Adrenal gland (tissue), 9 donors: ENCODE measurements at regions not wholly inside any gene's neighbourhood (a gene's known extent, or its start where the extent isn't known, plus 50 kb on each side); places are given as distances from the start of the nearest gene placed in this dataset.

Experiments used
- DNase-seq, 7 donors: peaks; one replicate each; pipeline ENCODE4 v3.0.0-alpha.2; 2019 to 2020
- H3K27ac ChIP-seq, 5 donors: fragments of 200-600 bp; sonication (generic) in 4 of 5; 1 replicate in 3 of 5; 2 replicates in 2 of 5; pipeline versions ENCODE4 v1.5.1 to v1.8.0; 2016 to 2020; ENCODE audit warnings: mild to moderate bottlenecking in 1 of 5
- H3K27me3 ChIP-seq: fragments of 200-600 bp; 2 replicates; pipeline ENCODE4 v1.8.0; 2021
- H3K36me3 ChIP-seq, 2 donors: fragments of 200-600 bp; replicated peaks in 1 of 2; 1 replicate in 1 of 2; 2 replicates in 1 of 2; pipeline versions ENCODE4 v1.5.1 to v1.8.0; 2018 to 2022
- H3K4me1 ChIP-seq, 2 donors: fragments of 200-600 bp; replicated peaks in 1 of 2; 1 replicate in 1 of 2; 2 replicates in 1 of 2; pipeline versions ENCODE4 v1.5.1 to v1.8.0; 2018 to 2021
- H3K4me3 ChIP-seq, 4 donors: fragments of 200-600 bp; sonication (generic) in 3 of 4; one replicate each; pipeline ENCODE4 v1.5.1; 2016 to 2018
- H3K9me3 ChIP-seq, 3 donors: fragments of 200-600 bp; sonication (generic) in 1 of 3; replicated peaks in 1 of 3; 1 replicate in 2 of 3; 2 replicates in 1 of 3; pipeline versions ENCODE4 v1.5.1 to v1.8.0; 2016 to 2021
- CTCF ChIP-seq, 6 experiments: fragments of 450-650 bp in 4 of 6; fragments of 200-600 bp in 2 of 6; sonication (generic) in 1 of 6; IDR thresholded peaks; 1 replicate in 5 of 6; 2 replicates in 1 of 6; pipeline versions ENCODE4 v1.5.1 to v1.8.0; 2016 to 2021; ENCODE audit warnings: antibody characterized with exemption in 6 of 6, mild to moderate bottlenecking in 2 of 6, moderate library complexity in 1 of 6
- POLR2A ChIP-seq, 2 donors: fragments of 450-650 bp; IDR thresholded peaks; one replicate each; pipeline ENCODE4 v1.6.1; 2017; ENCODE audit warnings: antibody characterized with exemption in 2 of 2, mild to moderate bottlenecking in 2 of 2, moderate library complexity in 1 of 2
- WGBS, 4 donors: extraction: QIAGEN DNeasy Blood & Tissue Kit in 2 of 4; methylation state at CpG; one replicate each; pipeline versions ENCODE4 v1.1.5 to v1.1.7; 2013 to 2017; 5-methylcytosine and 5-hydroxymethylcytosine counted together
- intact Hi-C, 2 donors: fragments of 100-400 bp; cut with DNase I; formaldehyde crosslinking; loops; one replicate each; pipeline versions ENCODE4 v1.14.1 to v1.15.0; 2022 to 2023
- donor health status: healthy with polysubstance abuse.
- donor health status: Bipolar disorder and iron deficiency.
- donor health status: DM: yes; HTN: yes; CAD: no.
- donor health status: DM: no; HTN: no; CAD: no.
- donor health status: DM: no; HTN: no; CAD: no.

GRCh38 chr12:66965621-66966020, 286.7 kb upstream of the GRIP1 start:
- no peaks in the 10 kb centered on the region for H3K9me3 ChIP-seq
- intact Hi-C loops: no loop called here
- H3K36me3 ChIP-seq: no peaks in the 10 kb centered on the region
- H3K4me1 ChIP-seq: no peaks in the 10 kb centered on the region
- H3K27me3 ChIP-seq: no peaks in the 10 kb centered on the region
- H3K4me3 ChIP-seq: no peak overlapping the region
- TF ChIP-seq CTCF (IDR thresholded peaks at IDR 0.05): no peak
- TF ChIP-seq POLR2A (IDR thresholded peaks at IDR 0.05): no peak
- no peak overlapping the region for H3K27ac ChIP-seq
- 62 to 88% (median 69%) methylated on average over 1 of the region's 1 CpG for WGBS, 4 donors
- DNase-seq: no peak

- Histone ChIP-seq H3K36me3 (no peaks in the 10 kb centered on the region), H3K27me3 (no peaks in the 10 kb centered on the region), H3K4me3 (no peak overlapping the region), H3K27ac (no peak overlapping the region), H3K4me1 (no peaks in the 10 kb centered on the region), H3K9me3 (no peaks in the 10 kb centered on the region)
- no peak for DNase-seq
- TF ChIP-seq CTCF (IDR thresholded peaks at IDR 0.05) (no peak), POLR2A (IDR thresholded peaks at IDR 0.05) (no peak)
- 82 to 90% (median 88%) methylated on average over 5 of the region's 5 CpGs for WGBS, 4 donors
- intact Hi-C loops: no loop called here
These were observed 292.9 kb upstream of the GRIP1 start for GRCh38 chr12:66971816-66972215.

GRCh38 chr12:66976526-66976925, 292.6 kb upstream of the CAND1 start:
- Histone ChIP-seq H3K4me1 (no peaks in the 10 kb centered on the region), H3K27me3 (no peaks in the 10 kb centered on the region), H3K27ac (no peak overlapping the region), H3K4me3 (no peak overlapping the region), H3K9me3 (no peaks in the 10 kb centered on the region), H3K36me3 (no peaks in the 10 kb centered on the region)
- TF ChIP-seq POLR2A (IDR thresholded peaks at IDR 0.05) (no peak), CTCF (IDR thresholded peaks at IDR 0.05) (no peak)
- DNase-seq: no peak
- intact Hi-C loops: no loop called here

- Histone ChIP-seq H3K36me3 (no peaks in the 10 kb centered on the region), H3K27ac (no peak overlapping the region), H3K9me3 (no peaks in the 10 kb centered on the region), H3K4me3 (no peak overlapping the region), H3K27me3 (no peaks in the 10 kb centered on the region), H3K4me1 (no peaks in the 10 kb centered on the region)
- no peak for DNase-seq
- TF ChIP-seq CTCF (IDR thresholded peaks at IDR 0.05) (no peak), POLR2A (IDR thresholded peaks at IDR 0.05) (no peak)
- intact Hi-C loops: no loop called here
- WGBS, 4 donors: 53 to 65% (median 58%) methylated on average over 1 of the region's 1 CpG
These were observed 290.4 kb upstream of the CAND1 start for GRCh38 chr12:66978802-66979201.
